ENCODE measurements at regions not wholly inside any gene's neighbourhood (a gene's known extent, or its start where the extent isn't known, plus 50 kb on each side); places are given as distances from the start of the nearest gene placed in this dataset.
"Not testable (repeated sequence)": the region's sequence is repeated elsewhere in the genome, so short reads cannot be mapped to it uniquely, and the experiment has no call there.

- not testable (repeated sequence) for H3K9me3 ChIP-seq
These were observed 1625.6 kb downstream of the SPATA31A7 start for GRCh38 chr9:62815436-62815835.

GRCh38 chr9:62816331-62816730 lies 1626.5 kb downstream of the SPATA31A7 start:
- intact Hi-C loops (cut with DNase I); H3K36me3 ChIP-seq; ATAC-seq; DNase-seq; H3K27me3 ChIP-seq (ENCODE audit: low read depth); H3K4me3 ChIP-seq; H3K27ac ChIP-seq; H3K4me1 ChIP-seq; H3K9me3 ChIP-seq: not testable (repeated sequence)

More at GRCh38 chr9:62815436-62815835, 1625.6 kb downstream of the SPATA31A7 start:
- H3K36me3 ChIP-seq; DNase-seq; H3K27me3 ChIP-seq (ENCODE audit: low read depth); H3K4me3 ChIP-seq; ATAC-seq; intact Hi-C loops (cut with DNase I); H3K4me1 ChIP-seq; H3K27ac ChIP-seq: not testable (repeated sequence)

- ATAC-seq; H3K4me3 ChIP-seq; DNase-seq; intact Hi-C loops (cut with DNase I); H3K4me1 ChIP-seq; H3K27ac ChIP-seq; H3K27me3 ChIP-seq (ENCODE audit: low read depth); H3K36me3 ChIP-seq; H3K9me3 ChIP-seq: not testable (repeated sequence)
These were observed 1627.4 kb downstream of the SPATA31A7 start for GRCh38 chr9:62817214-62817613.

- H3K9me3 ChIP-seq; intact Hi-C loops (cut with DNase I); H3K4me3 ChIP-seq; H3K27ac ChIP-seq; H3K36me3 ChIP-seq; H3K27me3 ChIP-seq (ENCODE audit: low read depth); H3K4me1 ChIP-seq; DNase-seq: not testable (repeated sequence)
- ATAC-seq: peak; percentile 21 to 29
These were observed 1632.3 kb downstream of the SPATA31A7 start for GRCh38 chr9:62822185-62822584.

- DNase-seq; H3K4me3 ChIP-seq; H3K9me3 ChIP-seq; intact Hi-C loops (cut with DNase I); H3K27ac ChIP-seq; H3K4me1 ChIP-seq; H3K36me3 ChIP-seq: not testable (repeated sequence)
- H3K27me3 ChIP-seq (ENCODE audit: low read depth): peaks cover 17% of the 10 kb centered on the region
- ATAC-seq: peak; percentile 56 to 71
These were observed 1638.4 kb downstream of the SPATA31A7 start for GRCh38 chr9:62827957-62828907.

- H3K4me3 ChIP-seq; H3K36me3 ChIP-seq; H3K9me3 ChIP-seq; H3K27ac ChIP-seq; intact Hi-C loops (cut with DNase I); H3K4me1 ChIP-seq: not testable (repeated sequence)
- DNase-seq: peak; percentile 45
- ATAC-seq: peak; percentile 26 to 57
- H3K27me3 ChIP-seq (ENCODE audit: low read depth): peaks cover 24% of the 10 kb centered on the region
These were observed 1641.1 kb downstream of the SPATA31A7 start for GRCh38 chr9:62830829-62831459.

GRCh38 chr9:62833323-62834200 lies 1643.7 kb downstream of the SPATA31A7 start:
- H3K9me3 ChIP-seq; ATAC-seq; H3K36me3 ChIP-seq; DNase-seq; H3K27ac ChIP-seq; H3K4me3 ChIP-seq; intact Hi-C loops (cut with DNase I); H3K4me1 ChIP-seq: not testable (repeated sequence)
- H3K27me3 ChIP-seq (ENCODE audit: low read depth): peaks cover 22% of the 10 kb centered on the region

DNA sequence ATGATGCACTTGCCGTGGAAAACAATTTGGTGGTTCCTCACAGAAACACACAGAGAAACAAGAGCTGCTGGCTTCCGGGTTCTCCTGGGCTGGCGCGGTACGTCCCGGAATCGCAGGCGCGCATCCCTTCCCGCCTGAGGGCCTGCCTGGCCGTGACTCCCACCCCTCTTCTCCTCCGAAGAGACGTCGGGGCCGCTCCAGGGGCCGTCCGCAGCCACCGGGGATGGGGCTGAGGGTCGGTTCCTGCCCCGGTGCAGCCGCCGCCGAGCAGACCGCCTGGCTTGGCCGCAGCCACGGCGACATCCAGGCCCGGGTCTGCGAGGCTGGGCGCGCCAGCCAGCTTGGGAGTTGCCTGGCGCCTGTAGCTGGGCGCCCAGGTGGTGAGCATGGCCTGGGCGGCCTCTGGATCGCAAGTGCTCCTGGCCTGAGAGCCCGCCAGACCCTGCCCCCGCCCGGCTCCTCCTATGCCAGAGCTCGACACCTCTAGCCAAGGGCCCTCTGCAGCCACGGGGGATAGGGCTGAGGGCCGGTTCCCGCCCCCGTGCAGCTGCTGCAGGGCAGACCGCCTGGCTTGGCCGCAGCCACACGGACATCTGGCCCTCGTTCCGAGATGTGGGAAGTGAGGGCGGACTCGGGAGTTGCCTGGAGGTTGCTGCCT lies 1647.5 kb downstream of the SPATA31A7 start:
- H3K4me3 ChIP-seq: peak overlapping the region; percentile 48
- H3K9me3 ChIP-seq; intact Hi-C loops (cut with DNase I); H3K36me3 ChIP-seq; H3K4me1 ChIP-seq: not testable (repeated sequence)
- peak; percentile 54 to 69 for ATAC-seq
- peak; percentile 57 for DNase-seq
- peaks cover 15% of the 10 kb centered on the region for H3K27me3 ChIP-seq (ENCODE audit: low read depth)
- peak overlapping the region; percentile 51 for H3K27ac ChIP-seq

DNA sequence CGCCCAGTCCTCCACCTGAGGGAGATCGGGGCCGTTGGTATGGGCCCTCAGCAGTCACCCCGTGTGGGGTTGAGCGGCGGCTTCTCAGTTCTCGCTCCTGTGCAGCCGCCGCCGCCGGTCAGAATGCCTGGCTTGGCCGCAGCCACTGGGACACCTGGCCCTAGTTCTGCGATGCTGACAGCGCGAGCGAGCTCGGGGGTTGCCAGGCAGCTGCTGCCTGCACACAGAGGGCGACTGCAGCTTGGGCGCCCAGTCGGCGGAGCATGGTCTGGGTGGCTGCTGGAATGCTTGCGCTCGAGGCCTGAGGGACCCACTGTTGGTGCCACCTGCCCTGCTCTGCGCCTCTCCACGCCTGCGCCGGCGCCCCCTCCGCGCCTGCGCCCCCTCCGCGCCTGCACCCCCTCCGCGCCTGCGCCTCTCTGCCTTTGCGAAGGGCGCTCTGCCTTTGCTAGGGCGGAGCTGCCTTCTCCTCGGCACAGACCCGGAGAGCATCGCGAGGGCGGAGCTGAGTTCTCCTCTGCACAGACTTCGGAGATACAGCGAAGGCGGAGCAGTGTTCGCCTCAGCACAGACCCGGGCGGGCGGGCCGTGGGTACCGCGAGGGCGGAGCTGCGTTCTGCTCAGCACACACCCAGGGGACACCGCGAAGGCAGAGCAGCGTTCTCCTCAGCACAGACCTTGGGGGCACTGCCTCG lies 1648.3 kb downstream of the SPATA31A7 start:
- peak; percentile 96 for DNase-seq
- Histone ChIP-seq H3K27me3 (ENCODE audit: low read depth) (peaks cover 15% of the 10 kb centered on the region), H3K4me3 (peak overlapping the region; percentile 48), H3K27ac (peak overlapping the region; percentile 51)
- H3K36me3 ChIP-seq; H3K9me3 ChIP-seq; intact Hi-C loops (cut with DNase I); H3K4me1 ChIP-seq: not testable (repeated sequence)
- ATAC-seq: peak; percentile 100

GRCh38 chr9:62839168-62839567 lies 1649.3 kb downstream of the SPATA31A7 start:
- H3K36me3 ChIP-seq; intact Hi-C loops (cut with DNase I); H3K27ac ChIP-seq; H3K9me3 ChIP-seq; H3K4me3 ChIP-seq; ATAC-seq; DNase-seq; H3K4me1 ChIP-seq: not testable (repeated sequence)
- peaks cover 12% of the 10 kb centered on the region for H3K27me3 ChIP-seq (ENCODE audit: low read depth)

GRCh38 chr9:62843145-62843544 lies 1653.3 kb downstream of the SPATA31A7 start:
- H3K4me3 ChIP-seq; H3K36me3 ChIP-seq; H3K27me3 ChIP-seq (ENCODE audit: low read depth); H3K27ac ChIP-seq; intact Hi-C loops (cut with DNase I); H3K9me3 ChIP-seq; H3K4me1 ChIP-seq; DNase-seq: not testable (repeated sequence)
- ATAC-seq: peak in 1 of 2 donors; percentile 16

DNA sequence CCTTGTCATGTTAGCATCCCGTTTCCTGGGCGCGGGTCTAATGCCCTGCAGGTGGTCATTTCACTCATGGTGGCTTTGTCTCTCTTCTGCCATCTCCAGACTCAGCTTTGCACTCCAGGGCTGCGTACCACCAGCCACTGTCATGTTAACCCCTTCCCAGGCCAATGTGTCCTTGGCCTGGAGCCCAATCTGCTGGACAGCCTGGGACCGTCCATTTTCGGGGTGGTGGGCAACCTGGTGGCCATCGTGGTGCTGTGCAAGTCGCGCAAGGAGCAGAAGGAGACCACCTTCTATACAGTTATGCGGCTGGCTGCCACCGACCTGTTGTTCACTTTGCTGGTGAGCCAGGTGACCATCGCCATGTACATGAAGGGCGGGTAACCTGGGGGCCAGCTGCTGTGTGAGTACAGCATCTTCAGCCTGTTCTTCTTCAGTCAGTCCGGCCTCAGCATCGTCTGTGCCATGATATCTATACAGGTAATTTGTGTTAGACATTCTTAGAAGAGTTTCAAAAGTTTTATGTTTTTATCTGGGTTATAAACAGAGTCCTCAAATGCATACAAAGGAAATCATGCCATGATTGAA lies 1654.0 kb downstream of the SPATA31A7 start:
- H3K9me3 ChIP-seq; H3K4me3 ChIP-seq; intact Hi-C loops (cut with DNase I); H3K27me3 ChIP-seq (ENCODE audit: low read depth); H3K4me1 ChIP-seq; H3K36me3 ChIP-seq; H3K27ac ChIP-seq: not testable (repeated sequence)
- ATAC-seq (peak; percentile 48 to 65), DNase-seq (peak; percentile 35)

All from lower lobe of right lung (tissue), 2 donors.